SK-N-SH treated with all-trans-retinoic acid at 6 μM for 48 hours (cell line): ENCODE measurements at regions not wholly inside any gene's neighbourhood (a gene's known extent, or its start where the extent isn't known, plus 50 kb on each side); places are given as distances from the start of the nearest gene placed in this dataset.
A peak's percentile ranks its signal among the peaks of the same experiment; 100 is the strongest.

Source experiments
- ATAC-seq: fragments of 200-7000 bp; cut with Tn5 transposase; 3 replicates; pipeline ENCODE4 v1.9.1; 2020; ENCODE audit warnings: mild to moderate bottlenecking, moderate library complexity
- BACH2 ChIP-seq: fragments of 250-450 bp; sonication (Bioruptor Pico); IDR thresholded peaks from 2 replicates; pipeline ENCODE4 v1.9.0; 2021; ENCODE audit warnings: mild to moderate bottlenecking, borderline replicate concordance
- CSRNP3 ChIP-seq: fragments of 250-450 bp; sonication (Bioruptor Pico); IDR thresholded peaks from 2 replicates; pipeline ENCODE4 v1.5.1; 2021; ENCODE audit warnings: mild to moderate bottlenecking, moderate library complexity
- ESRRG ChIP-seq: fragments of 250-450 bp; sonication (Bioruptor Pico); IDR thresholded peaks from 2 replicates; pipeline ENCODE4 v1.6.1; 2021; ENCODE audit warnings: mild to moderate bottlenecking
- GLIS3 ChIP-seq: fragments of 250-450 bp; sonication (Bioruptor Pico); IDR thresholded peaks from 2 replicates; pipeline ENCODE4 v1.5.0; 2020; ENCODE audit warnings: mild to moderate bottlenecking, moderate library complexity
- ISL1 ChIP-seq: fragments of 250-450 bp; sonication (Bioruptor Pico); IDR thresholded peaks from 2 replicates; pipeline ENCODE4 v2.1.2; 2022; ENCODE audit warnings: mild to moderate bottlenecking, moderate library complexity
- PATZ1 ChIP-seq: fragments of 250-450 bp; sonication (Bioruptor Pico); IDR thresholded peaks from 2 replicates; pipeline ENCODE4 v1.8.0; 2020; ENCODE audit warnings: mild to moderate bottlenecking, moderate library complexity, borderline replicate concordance
- POU6F1 ChIP-seq: fragments of 250-450 bp; sonication (Bioruptor Pico); IDR thresholded peaks from 2 replicates; pipeline ENCODE4 v1.8.0; 2021; ENCODE audit warnings: low read depth, mild to moderate bottlenecking, moderate library complexity, borderline replicate concordance
- TCF4 ChIP-seq: fragments of 250-450 bp; sonication (Bioruptor Pico); IDR thresholded peaks from 2 replicates; pipeline ENCODE4 v1.8.0; 2021; ENCODE audit warnings: mild to moderate bottlenecking, moderate library complexity, borderline replicate concordance
- TOX ChIP-seq: fragments of 250-450 bp; sonication (Bioruptor Pico); IDR thresholded peaks from 2 replicates; pipeline ENCODE4 v1.8.0; 2021; ENCODE audit warnings: mild to moderate bottlenecking, moderate library complexity, borderline replicate concordance
- ZC3H10 ChIP-seq: fragments of 250-450 bp; sonication (Bioruptor Pico); IDR thresholded peaks from 2 replicates; pipeline ENCODE4 v1.5.1; 2021; ENCODE audit warnings: mild to moderate bottlenecking, moderate library complexity
- ZFP3 ChIP-seq: fragments of 250-450 bp; sonication (Bioruptor Pico); IDR thresholded peaks from 2 replicates; pipeline ENCODE4 v1.5.0; 2020; ENCODE audit warnings: mild to moderate bottlenecking, moderate library complexity
- ZNF565 ChIP-seq: fragments of 450-650 bp; formaldehyde crosslinking; conservative IDR thresholded peaks from 2 replicates; pipeline ENCODE4 v1.5.0; 2020; ENCODE audit warnings: low read depth, mild to moderate bottlenecking, moderate library complexity
- ZNF70 ChIP-seq: fragments of 450-650 bp; formaldehyde crosslinking; IDR thresholded peaks from 2 replicates; pipeline ENCODE4 v1.5.0; 2020; ENCODE audit warnings: mild to moderate bottlenecking, moderate library complexity
- ZNF8 ChIP-seq: fragments of 450-650 bp; formaldehyde crosslinking; IDR thresholded peaks from 2 replicates; pipeline ENCODE4 v1.5.0; 2020; ENCODE audit warnings: mild to moderate bottlenecking, moderate library complexity
- TF ChIP-seq, protein P1 (sequence below): fragments of 250-450 bp; sonication (Bioruptor Pico); IDR thresholded peaks from 2 replicates; pipeline ENCODE4 v1.5.1; 2020; ENCODE audit warnings: low read depth, mild to moderate bottlenecking, moderate library complexity
- TF ChIP-seq, protein P2 (sequence below): fragments of 250-450 bp; sonication (Bioruptor Pico); IDR thresholded peaks from 2 replicates; pipeline ENCODE4 v1.5.0; 2020; ENCODE audit warnings: mild to moderate bottlenecking, moderate library complexity

DNA sequence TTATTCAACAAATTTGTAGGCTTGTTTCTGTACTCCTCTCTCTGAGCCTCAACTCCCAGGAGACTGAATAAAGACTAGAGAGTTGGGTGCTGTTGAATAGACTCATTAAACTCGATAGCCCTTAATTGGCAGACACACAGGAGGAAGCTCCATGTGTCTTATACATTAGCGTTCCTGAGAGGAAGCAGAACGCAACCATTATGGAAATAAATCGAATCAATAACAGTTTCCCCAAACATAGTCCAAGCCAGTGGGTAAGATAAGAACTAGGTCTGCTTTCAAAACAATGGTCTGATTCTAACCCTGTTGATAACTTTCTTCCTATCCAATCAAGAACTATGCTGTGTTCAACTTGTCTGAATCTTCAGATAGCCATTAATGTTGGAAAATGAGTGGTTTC lies 118.1 kb upstream of the FNDC3A start:
- TF ChIP-seq ISL1 (no peak), TCF4 (peak; percentile 50; the same call in 1 of the 2 replicates)

GRCh38 chr13:48858122-48858902 lies 117.4 kb upstream of the FNDC3A start:
- TF ChIP-seq TCF4 (no peak), ESRRG (CRISPR knock-in tag) (no peak), GLIS3 (CRISPR knock-in tag) (no peak), ZNF70 (no peak), PATZ1 (CRISPR knock-in tag) (no peak), BACH2 (CRISPR knock-in tag) (no peak), ZC3H10 (CRISPR knock-in tag) (no peak), ZNF565 (no peak), TOX (CRISPR knock-in tag) (no peak), ZNF8 (no peak), CSRNP3 (CRISPR knock-in tag) (no peak), POU6F1 (no peak)
- TF ChIP-seq, protein P1, sequence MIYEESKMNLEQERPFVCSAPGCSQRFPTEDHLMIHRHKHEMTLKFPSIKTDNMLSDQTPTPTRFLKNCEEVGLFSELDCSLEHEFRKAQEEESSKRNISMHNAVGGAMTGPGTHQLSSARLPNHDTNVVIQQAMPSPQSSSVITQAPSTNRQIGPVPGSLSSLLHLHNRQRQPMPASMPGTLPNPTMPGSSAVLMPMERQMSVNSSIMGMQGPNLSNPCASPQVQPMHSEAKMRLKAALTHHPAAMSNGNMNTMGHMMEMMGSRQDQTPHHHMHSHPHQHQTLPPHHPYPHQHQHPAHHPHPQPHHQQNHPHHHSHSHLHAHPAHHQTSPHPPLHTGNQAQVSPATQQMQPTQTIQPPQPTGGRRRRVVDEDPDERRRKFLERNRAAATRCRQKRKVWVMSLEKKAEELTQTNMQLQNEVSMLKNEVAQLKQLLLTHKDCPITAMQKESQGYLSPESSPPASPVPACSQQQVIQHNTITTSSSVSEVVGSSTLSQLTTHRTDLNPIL (CRISPR knock-in tag): no peak
- TF ChIP-seq, protein P2, sequence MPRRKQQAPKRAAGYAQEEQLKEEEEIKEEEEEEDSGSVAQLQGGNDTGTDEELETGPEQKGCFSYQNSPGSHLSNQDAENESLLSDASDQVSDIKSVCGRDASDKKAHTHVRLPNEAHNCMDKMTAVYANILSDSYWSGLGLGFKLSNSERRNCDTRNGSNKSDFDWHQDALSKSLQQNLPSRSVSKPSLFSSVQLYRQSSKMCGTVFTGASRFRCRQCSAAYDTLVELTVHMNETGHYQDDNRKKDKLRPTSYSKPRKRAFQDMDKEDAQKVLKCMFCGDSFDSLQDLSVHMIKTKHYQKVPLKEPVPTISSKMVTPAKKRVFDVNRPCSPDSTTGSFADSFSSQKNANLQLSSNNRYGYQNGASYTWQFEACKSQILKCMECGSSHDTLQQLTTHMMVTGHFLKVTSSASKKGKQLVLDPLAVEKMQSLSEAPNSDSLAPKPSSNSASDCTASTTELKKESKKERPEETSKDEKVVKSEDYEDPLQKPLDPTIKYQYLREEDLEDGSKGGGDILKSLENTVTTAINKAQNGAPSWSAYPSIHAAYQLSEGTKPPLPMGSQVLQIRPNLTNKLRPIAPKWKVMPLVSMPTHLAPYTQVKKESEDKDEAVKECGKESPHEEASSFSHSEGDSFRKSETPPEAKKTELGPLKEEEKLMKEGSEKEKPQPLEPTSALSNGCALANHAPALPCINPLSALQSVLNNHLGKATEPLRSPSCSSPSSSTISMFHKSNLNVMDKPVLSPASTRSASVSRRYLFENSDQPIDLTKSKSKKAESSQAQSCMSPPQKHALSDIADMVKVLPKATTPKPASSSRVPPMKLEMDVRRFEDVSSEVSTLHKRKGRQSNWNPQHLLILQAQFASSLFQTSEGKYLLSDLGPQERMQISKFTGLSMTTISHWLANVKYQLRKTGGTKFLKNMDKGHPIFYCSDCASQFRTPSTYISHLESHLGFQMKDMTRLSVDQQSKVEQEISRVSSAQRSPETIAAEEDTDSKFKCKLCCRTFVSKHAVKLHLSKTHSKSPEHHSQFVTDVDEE (CRISPR knock-in tag): no peak
- peak; percentile 67 for ATAC-seq

More for the DNA sequence above, 118.1 kb upstream of the FNDC3A start:
- no peak for ATAC-seq

DNA sequence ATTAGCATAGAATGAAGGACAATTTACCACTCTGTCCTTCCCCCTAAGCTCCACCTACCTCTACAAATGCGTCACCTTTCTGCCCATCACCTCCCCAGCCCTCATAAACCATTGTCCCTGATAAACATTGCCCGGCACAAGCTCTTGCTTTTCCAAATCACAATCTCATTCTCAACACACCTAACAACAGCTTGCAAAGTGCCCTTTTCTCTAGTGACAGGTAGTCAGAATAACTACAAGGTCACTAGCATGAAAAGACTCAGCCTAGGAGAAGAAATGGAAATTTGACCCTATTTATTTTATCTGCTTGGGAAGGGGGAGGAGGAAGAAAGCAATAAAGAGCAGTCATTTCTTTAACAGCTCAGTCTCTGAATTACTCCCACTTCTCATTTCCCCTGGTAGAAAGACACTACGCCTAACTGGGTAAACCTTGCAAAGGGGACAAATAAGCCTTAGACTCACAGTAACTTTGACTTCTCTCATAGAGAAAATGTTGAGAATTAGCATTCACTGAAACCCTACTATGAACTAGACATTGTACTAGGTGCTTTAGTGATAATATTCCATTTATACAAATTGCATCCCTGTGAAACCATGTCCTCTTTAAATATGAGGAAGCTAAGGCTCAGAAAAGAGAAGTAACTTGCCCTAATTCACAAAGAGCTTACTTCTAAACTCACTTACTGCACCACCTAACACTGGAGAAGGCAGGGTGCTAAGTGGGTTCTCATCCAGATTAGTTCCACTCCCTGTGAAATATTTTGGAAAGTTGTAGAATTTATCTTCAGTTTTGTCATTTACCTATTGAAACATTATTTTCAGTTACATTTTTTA lies 116.2 kb upstream of the FNDC3A start:
- no peak for ATAC-seq
- TF ChIP-seq, protein P1 (CRISPR knock-in tag): no peak
- TF ChIP-seq ZC3H10 (CRISPR knock-in tag): no peak
- TF ChIP-seq ZFP3 (CRISPR knock-in tag): no peak
